ENCODE measurements at regions not wholly inside any gene's neighbourhood (a gene's known extent, or its start where the extent isn't known, plus 50 kb on each side); places are given as distances from the start of the nearest gene placed in this dataset.

GRCh38 chr16:9170470-9170869 is 79.0 kb downstream of the HAPSTR1 start:
- H3K27ac ChIP-seq (ENCODE audit: low read depth, low read length) = no peak overlapping the region
- DNase-seq = no peak
- H3K4me1 ChIP-seq (ENCODE audit: insufficient read depth, low read length) = no peaks in the 10 kb centered on the region
- intact Hi-C loops (cut with micrococcal nuclease) = no loop called here
- ChIA-PET POLR2A (ENCODE audit: partially characterized antibody) (no interaction called here), CTCF (ENCODE audit: partially characterized antibody) (no interaction called here)
- no peak overlapping the region for H3K4me3 Mint-ChIP-seq
- no peaks in the 10 kb centered on the region for H3K36me3 Mint-ChIP-seq
- H3K27me3 Mint-ChIP-seq = peaks cover 0 to 5% of the 10 kb centered on the region in 2 donors
- no peak overlapping the region for H3K27ac Mint-ChIP-seq
- no peaks in the 10 kb centered on the region for H3K36me3 ChIP-seq (ENCODE audit: insufficient read depth, low read length)
- no peak overlapping the region for H3K4me3 ChIP-seq (ENCODE audit: low read length in 2 of 2)
- H3K9me3 Mint-ChIP-seq = no peaks in the 10 kb centered on the region
- H3K4me1 Mint-ChIP-seq = no peaks in the 10 kb centered on the region
- no peaks in the 10 kb centered on the region for H3K27me3 ChIP-seq (ENCODE audit: insufficient read depth, low read length)
- H3K9me3 ChIP-seq (ENCODE audit: control insufficient read depth in 1 of 2, low read length in 2 of 2) = no peaks in the 10 kb centered on the region

GRCh38 chr16:9176547-9177418 is 85.3 kb downstream of the HAPSTR1 start:
- Histone ChIP-seq H3K4me1 (ENCODE audit: insufficient read depth, low read length) (no peaks in the 10 kb centered on the region), H3K27ac (ENCODE audit: low read depth, low read length) (no peak overlapping the region), H3K36me3 (ENCODE audit: insufficient read depth, low read length) (no peaks in the 10 kb centered on the region), H3K4me3 (ENCODE audit: low read length in 2 of 2) (no peak overlapping the region), H3K27me3 (ENCODE audit: insufficient read depth, low read length) (no peaks in the 10 kb centered on the region), H3K9me3 (ENCODE audit: control insufficient read depth in 1 of 2, low read length in 2 of 2) (no peaks in the 10 kb centered on the region)
- POLR2A ChIA-PET (ENCODE audit: partially characterized antibody) = no interaction called here
- Mint-ChIP-seq H3K27me3 (peaks cover 2 to 11% of the 10 kb centered on the region in 2 donors), H3K36me3 (no peaks in the 10 kb centered on the region), H3K4me3 (no peak overlapping the region), H3K9me3 (peaks cover 0 to 4% (median 0%) of the 10 kb centered on the region in 8 donors), H3K27ac (no peak overlapping the region), H3K4me1 (no peaks in the 10 kb centered on the region)
- intact Hi-C loops (cut with micrococcal nuclease) = no loop called here
- CTCF ChIA-PET (ENCODE audit: partially characterized antibody) = no interaction called here
- no peak for DNase-seq

GRCh38 chr16:9177861-9178260 is 86.4 kb downstream of the HAPSTR1 start:
- Mint-ChIP-seq H3K27me3 (peaks cover 2 to 11% of the 10 kb centered on the region in 2 donors), H3K4me3 (no peak overlapping the region), H3K4me1 (no peaks in the 10 kb centered on the region), H3K36me3 (no peaks in the 10 kb centered on the region), H3K27ac (no peak overlapping the region), H3K9me3 (peaks cover 0 to 4% (median 0%) of the 10 kb centered on the region in 8 donors)
- no peak for DNase-seq
- ChIA-PET CTCF (ENCODE audit: partially characterized antibody) (no interaction called here), POLR2A (ENCODE audit: partially characterized antibody) (no interaction called here)
- Histone ChIP-seq H3K4me1 (ENCODE audit: insufficient read depth, low read length) (no peaks in the 10 kb centered on the region), H3K4me3 (ENCODE audit: low read length in 2 of 2) (no peak overlapping the region), H3K9me3 (ENCODE audit: control insufficient read depth in 1 of 2, low read length in 2 of 2) (no peaks in the 10 kb centered on the region), H3K27me3 (ENCODE audit: insufficient read depth, low read length) (no peaks in the 10 kb centered on the region), H3K27ac (ENCODE audit: low read depth, low read length) (no peak overlapping the region), H3K36me3 (ENCODE audit: insufficient read depth, low read length) (no peaks in the 10 kb centered on the region)
- intact Hi-C loops (cut with micrococcal nuclease) = no loop called here

- Mint-ChIP-seq H3K27me3 (peaks cover 2 to 3% of the 10 kb centered on the region in 2 donors), H3K4me1 (no peaks in the 10 kb centered on the region), H3K9me3 (peaks cover 0 to 2% (median 0%) of the 10 kb centered on the region in 8 donors), H3K27ac (no peak overlapping the region), H3K4me3 (no peak overlapping the region), H3K36me3 (no peaks in the 10 kb centered on the region)
- intact Hi-C loops (cut with micrococcal nuclease) = no loop called here
- Histone ChIP-seq H3K4me3 (ENCODE audit: low read length in 2 of 2) (no peak overlapping the region), H3K27me3 (ENCODE audit: insufficient read depth, low read length) (no peaks in the 10 kb centered on the region), H3K27ac (ENCODE audit: low read depth, low read length) (no peak overlapping the region), H3K9me3 (ENCODE audit: control insufficient read depth in 1 of 2, low read length in 2 of 2) (no peaks in the 10 kb centered on the region), H3K4me1 (ENCODE audit: insufficient read depth, low read length) (no peaks in the 10 kb centered on the region), H3K36me3 (ENCODE audit: insufficient read depth, low read length) (no peaks in the 10 kb centered on the region)
- POLR2A ChIA-PET (ENCODE audit: partially characterized antibody) = no interaction called here
- CTCF ChIA-PET (ENCODE audit: partially characterized antibody) = interaction anchor here (0.7 to 1.5 kb wide), 2 partner anchors 9 to 1074 kb away, joined by 3 to 5 read pairs; no protein-coding TSS in a partner anchor
- DNase-seq = no peak
Measured at GRCh38 chr16:9183682-9184353, 92.4 kb downstream of the HAPSTR1 start.

- Histone ChIP-seq H3K36me3 (ENCODE audit: insufficient read depth, low read length) (no peaks in the 10 kb centered on the region), H3K27ac (ENCODE audit: low read depth, low read length) (no peak overlapping the region), H3K27me3 (ENCODE audit: insufficient read depth, low read length) (no peaks in the 10 kb centered on the region), H3K4me1 (ENCODE audit: insufficient read depth, low read length) (no peaks in the 10 kb centered on the region), H3K4me3 (ENCODE audit: low read length in 2 of 2) (no peak overlapping the region), H3K9me3 (ENCODE audit: control insufficient read depth in 1 of 2, low read length in 2 of 2) (no peaks in the 10 kb centered on the region)
- CTCF ChIA-PET (ENCODE audit: partially characterized antibody) = no interaction called here
- Mint-ChIP-seq H3K9me3 (peaks cover 0 to 2% (median 0%) of the 10 kb centered on the region in 8 donors), H3K27ac (no peak overlapping the region), H3K4me3 (no peak overlapping the region), H3K27me3 (peaks cover 2 to 3% of the 10 kb centered on the region in 2 donors), H3K4me1 (no peaks in the 10 kb centered on the region), H3K36me3 (no peaks in the 10 kb centered on the region)
- intact Hi-C loops (cut with micrococcal nuclease) = no loop called here
- POLR2A ChIA-PET (ENCODE audit: partially characterized antibody) = no interaction called here
- no peak for DNase-seq
Measured at GRCh38 chr16:9184354-9184690, 92.9 kb downstream of the HAPSTR1 start.

- Histone ChIP-seq H3K27ac (ENCODE audit: low read depth, low read length) (no peak overlapping the region), H3K9me3 (ENCODE audit: control insufficient read depth in 1 of 2, low read length in 2 of 2) (no peaks in the 10 kb centered on the region), H3K4me1 (ENCODE audit: insufficient read depth, low read length) (no peaks in the 10 kb centered on the region), H3K4me3 (ENCODE audit: low read length in 2 of 2) (no peak overlapping the region), H3K36me3 (ENCODE audit: insufficient read depth, low read length) (no peaks in the 10 kb centered on the region), H3K27me3 (ENCODE audit: insufficient read depth, low read length) (no peaks in the 10 kb centered on the region)
- ChIA-PET POLR2A (ENCODE audit: partially characterized antibody) (no interaction called here), CTCF (ENCODE audit: partially characterized antibody) (no interaction called here)
- no peaks in the 10 kb centered on the region for H3K36me3 Mint-ChIP-seq
- H3K4me1 Mint-ChIP-seq = peaks cover 0 to 1% (median 0%) of the 10 kb centered on the region in 4 donors
- DNase-seq = no peak
- H3K27me3 Mint-ChIP-seq = peaks cover 2 to 3% of the 10 kb centered on the region in 2 donors
- peak overlapping the region in 1 of 7 donors; percentile 12 for H3K27ac Mint-ChIP-seq
- H3K4me3 Mint-ChIP-seq = no peak overlapping the region
- intact Hi-C loops (cut with micrococcal nuclease) = no loop called here
- peaks cover 0 to 2% (median 0%) of the 10 kb centered on the region in 8 donors for H3K9me3 Mint-ChIP-seq
Measured at GRCh38 chr16:9185381-9185780, 93.9 kb downstream of the HAPSTR1 start.

- Histone ChIP-seq H3K27me3 (ENCODE audit: insufficient read depth, low read length) (no peaks in the 10 kb centered on the region), H3K36me3 (ENCODE audit: insufficient read depth, low read length) (no peaks in the 10 kb centered on the region), H3K4me3 (ENCODE audit: low read length in 2 of 2) (no peak overlapping the region), H3K27ac (ENCODE audit: low read depth, low read length) (no peak overlapping the region), H3K4me1 (ENCODE audit: insufficient read depth, low read length) (no peaks in the 10 kb centered on the region), H3K9me3 (ENCODE audit: control insufficient read depth in 1 of 2, low read length in 2 of 2) (no peaks in the 10 kb centered on the region)
- intact Hi-C loops (cut with micrococcal nuclease) = no loop called here
- ChIA-PET POLR2A (ENCODE audit: partially characterized antibody) (no interaction called here), CTCF (ENCODE audit: partially characterized antibody) (no interaction called here)
- Mint-ChIP-seq H3K4me1 (peaks cover 0 to 1% (median 0%) of the 10 kb centered on the region in 4 donors), H3K9me3 (peaks cover 0 to 2% (median 0%) of the 10 kb centered on the region in 8 donors), H3K27me3 (peaks cover under 1 to 2% of the 10 kb centered on the region in 2 donors), H3K4me3 (no peak overlapping the region), H3K36me3 (no peaks in the 10 kb centered on the region), H3K27ac (no peak overlapping the region)
- no peak for DNase-seq
Measured at GRCh38 chr16:9186061-9186460, 94.6 kb downstream of the HAPSTR1 start.
